WTC11 (cell line): ENCODE measurements at regions not wholly inside any gene's neighbourhood (a gene's known extent, or its start where the extent isn't known, plus 50 kb on each side); places are given as distances from the start of the nearest gene placed in this dataset.
A peak's percentile ranks its signal among the peaks of the same experiment; 100 is the strongest.

Source experiments
- AR ChIP-seq: fragments of 250-450 bp; sonication (Bioruptor Pico); IDR thresholded peaks from 2 replicates; pipeline ENCODE4 v1.9.0; 2021; ENCODE audit warnings: mild to moderate bottlenecking
- CTCF ChIP-seq: fragments of 200-600 bp; IDR thresholded peaks from 2 replicates; pipeline ENCODE4 v1.8.0; 2022; ENCODE audit warnings: antibody characterized with exemption
- E2F4 ChIP-seq: sonication (generic); formaldehyde crosslinking; IDR thresholded peaks from 2 replicates; pipeline ENCODE4 v1.8.1; 2022; ENCODE audit warnings: low read depth, mild to moderate bottlenecking, moderate library complexity, missing genetic modification reagents, borderline replicate concordance
- ETV6 ChIP-seq: sonication (generic); formaldehyde crosslinking; IDR thresholded peaks from 2 replicates; pipeline ENCODE4 v1.8.1; 2022; ENCODE audit warnings: mild to moderate bottlenecking, missing genetic modification reagents
- FOXJ3 ChIP-seq: sonication (generic); formaldehyde crosslinking; IDR thresholded peaks from 2 replicates; pipeline ENCODE4 v1.9.0; 2021; ENCODE audit warnings: missing genetic modification reagents, mild to moderate bottlenecking, borderline replicate concordance
- FOXK1 ChIP-seq: sonication (generic); formaldehyde crosslinking; IDR thresholded peaks from 2 replicates; pipeline ENCODE4 v1.8.0; 2022; ENCODE audit warnings: mild to moderate bottlenecking, moderate library complexity, missing genetic modification reagents
- FOXP1 ChIP-seq: sonication (generic); formaldehyde crosslinking; IDR thresholded peaks from 2 replicates; pipeline ENCODE4 v1.8.0; 2022; ENCODE audit warnings: missing genetic modification reagents, mild to moderate bottlenecking, moderate library complexity, borderline replicate concordance
- MAX ChIP-seq: sonication (generic); formaldehyde crosslinking; IDR thresholded peaks from 2 replicates; pipeline ENCODE4 v1.8.0; 2022; ENCODE audit warnings: mild to moderate bottlenecking, missing genetic modification reagents
- MXD4 ChIP-seq: fragments of 250-450 bp; sonication (Bioruptor Pico); IDR thresholded peaks from 2 replicates; pipeline ENCODE4 v1.8.0; 2021; ENCODE audit warnings: mild to moderate bottlenecking, moderate library complexity, borderline replicate concordance
- SP1 ChIP-seq: sonication (generic); formaldehyde crosslinking; conservative IDR thresholded peaks from 2 replicates; pipeline ENCODE4 v1.8.1; 2022; ENCODE audit warnings: missing genetic modification reagents
- ZNF532 ChIP-seq: fragments of 250-450 bp; sonication (Bioruptor Pico); IDR thresholded peaks from 2 replicates; pipeline ENCODE4 v1.9.0; 2021; ENCODE audit warnings: mild to moderate bottlenecking, borderline replicate concordance

- no peak for TF ChIP-seq ZNF532 (CRISPR knock-in tag)
- no peak for TF ChIP-seq CTCF
- no peak for TF ChIP-seq AR (CRISPR knock-in tag)
- TF ChIP-seq FOXK1 (CRISPR knock-in tag) = no peak
- TF ChIP-seq MXD4 (CRISPR knock-in tag) = no peak
- 0 out of 2 replicates have a peak, but pooled peaks have one; percentile 51 for TF ChIP-seq MAX (CRISPR knock-in tag)
- TF ChIP-seq FOXJ3 (CRISPR knock-in tag) = no peak
- no peak for TF ChIP-seq E2F4
- peak; percentile 50; the same call in 1 of the 2 replicates for TF ChIP-seq FOXP1 (CRISPR knock-in tag)
- TF ChIP-seq SP1 (CRISPR knock-in tag) = no peak
- no peak for TF ChIP-seq ETV6
These were observed 165.1 kb upstream of the CACNA1E start for GRCh38 chr1:181318022-181318857.
